ENCODE measurements at regions not wholly inside any gene's neighbourhood (a gene's known extent, or its start where the extent isn't known, plus 50 kb on each side); places are given as distances from the start of the nearest gene placed in this dataset.

- no peak overlapping the region for H3K4me3 ChIP-seq (ENCODE audit: low read depth, low read length)
Observed at GRCh38 chr2:104040771-104041170, 813.1 kb upstream of the POU3F3 start.

DNA sequence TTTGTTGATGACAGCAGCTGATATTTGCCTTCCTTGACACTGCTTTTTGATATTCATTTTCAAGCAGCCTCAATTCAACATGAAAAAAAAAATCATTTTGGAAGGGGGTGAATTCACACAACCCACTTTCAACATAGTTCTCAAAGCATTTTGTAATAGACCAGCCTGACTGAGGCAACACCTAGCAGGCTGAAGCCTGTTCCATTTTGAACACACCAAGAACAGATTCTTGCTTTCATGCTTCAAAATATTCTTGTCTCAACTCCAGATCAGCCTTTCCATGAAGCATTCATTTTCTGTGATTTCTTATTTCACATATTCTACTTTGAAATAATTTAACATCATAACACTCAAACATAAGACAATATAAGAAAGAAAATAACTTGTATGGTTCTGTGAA lies 812.6 kb upstream of the POU3F3 start:
- no peak overlapping the region for H3K4me3 ChIP-seq (ENCODE audit: low read depth, low read length)

GRCh38 chr2:104043864-104044263 lies 810.1 kb upstream of the POU3F3 start:
- no peak overlapping the region for H3K4me3 ChIP-seq (ENCODE audit: low read depth, low read length)

GRCh38 chr2:104045071-104045470 lies 808.8 kb upstream of the POU3F3 start:
- no peak overlapping the region for H3K4me3 ChIP-seq (ENCODE audit: low read depth, low read length)

DNA sequence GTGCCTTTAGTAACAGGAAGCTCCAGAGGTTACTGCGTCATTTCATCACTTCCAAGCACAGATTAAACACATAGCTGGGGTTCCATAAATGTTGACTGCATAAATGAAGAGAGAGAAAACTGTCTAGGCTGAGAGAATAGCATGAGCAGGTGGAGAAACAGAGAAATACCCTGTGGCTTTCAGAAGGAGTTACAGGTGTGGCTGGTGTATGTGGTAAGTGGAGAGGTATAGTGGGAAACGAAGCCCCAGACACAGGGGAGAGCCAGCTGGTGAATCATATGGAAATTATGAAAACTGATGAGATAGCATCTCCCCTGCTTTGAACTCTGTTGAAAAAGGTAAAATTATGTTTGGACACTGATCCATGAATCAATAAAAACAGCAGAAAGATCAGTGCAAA lies 807.4 kb upstream of the POU3F3 start:
- no peak overlapping the region for H3K4me3 ChIP-seq (ENCODE audit: low read depth, low read length)

DNA sequence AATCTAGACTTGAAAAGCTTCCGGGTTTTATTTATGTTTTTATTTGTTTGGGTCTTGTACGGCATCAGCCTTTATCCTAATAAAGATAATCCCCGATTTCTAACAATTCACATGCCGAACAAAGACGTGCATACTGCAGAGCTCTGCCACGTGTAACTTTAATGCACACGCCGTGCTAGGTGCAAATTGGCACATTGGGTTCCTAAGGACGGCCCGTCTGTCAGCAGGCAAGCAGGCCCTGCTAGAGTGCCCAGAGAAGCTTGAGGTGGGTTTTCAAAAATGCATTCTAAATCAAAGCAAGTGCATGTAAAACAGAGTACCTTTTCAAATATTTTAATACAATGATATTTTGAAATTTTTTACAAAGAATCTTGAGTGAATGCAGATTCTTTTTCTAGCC lies 806.4 kb upstream of the POU3F3 start:
- H3K4me3 ChIP-seq (ENCODE audit: low read depth, low read length) = no peak overlapping the region

DNA sequence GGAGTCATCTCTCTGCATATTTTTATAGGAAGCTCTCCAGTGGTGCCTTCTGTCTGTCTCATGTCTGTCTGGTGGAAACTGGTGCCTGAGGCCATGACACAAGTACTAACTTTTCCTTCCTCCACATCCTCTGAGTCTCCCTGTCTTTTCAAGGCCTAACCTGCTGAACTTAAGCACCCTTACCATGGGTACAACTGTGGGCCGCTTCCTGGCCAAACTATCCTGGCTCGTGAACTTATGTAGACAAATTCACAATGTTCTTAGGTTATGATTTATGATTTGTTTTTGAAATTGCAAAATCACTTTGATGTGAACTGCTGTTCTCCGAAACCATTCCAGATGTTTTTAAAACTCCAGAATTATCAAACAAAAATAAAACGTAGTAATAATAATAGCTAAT lies 804.5 kb upstream of the POU3F3 start:
- H3K4me3 ChIP-seq (ENCODE audit: low read depth, low read length) = no peak overlapping the region

DNA sequence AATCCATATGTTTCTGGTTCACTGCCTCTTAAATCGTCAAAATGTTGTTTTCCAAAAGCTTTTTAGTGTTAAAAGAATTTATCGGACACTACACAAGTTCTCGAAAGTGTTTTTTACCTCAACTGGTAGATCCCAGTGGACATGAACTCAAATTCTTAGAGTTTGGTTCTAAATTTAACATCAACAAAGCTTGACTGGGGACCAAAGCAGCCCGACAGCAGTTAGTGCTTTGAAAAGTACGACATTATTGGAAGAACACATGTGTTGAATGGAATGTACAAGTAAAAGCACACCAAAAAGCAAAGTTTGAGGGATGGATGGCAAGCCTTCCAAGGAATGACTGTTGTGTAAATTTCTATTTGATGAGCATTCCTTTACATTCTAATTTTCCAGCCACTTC lies 803.9 kb upstream of the POU3F3 start:
- no peak overlapping the region for H3K4me3 ChIP-seq (ENCODE audit: low read depth, low read length)

GRCh38 chr2:104050656-104051242 lies 803.2 kb upstream of the POU3F3 start:
- no peak overlapping the region for H3K4me3 ChIP-seq (ENCODE audit: low read depth, low read length)

- no peak overlapping the region for H3K4me3 ChIP-seq (ENCODE audit: low read depth, low read length)
Observed at GRCh38 chr2:104051766-104052165, 802.1 kb upstream of the POU3F3 start.

GRCh38 chr2:104052356-104052755 lies 801.6 kb upstream of the POU3F3 start:
- no peak overlapping the region for H3K4me3 ChIP-seq (ENCODE audit: low read depth, low read length)

- H3K4me3 ChIP-seq (ENCODE audit: low read depth, low read length) = no peak overlapping the region
Observed at GRCh38 chr2:104056451-104056850, 797.5 kb upstream of the POU3F3 start.

DNA sequence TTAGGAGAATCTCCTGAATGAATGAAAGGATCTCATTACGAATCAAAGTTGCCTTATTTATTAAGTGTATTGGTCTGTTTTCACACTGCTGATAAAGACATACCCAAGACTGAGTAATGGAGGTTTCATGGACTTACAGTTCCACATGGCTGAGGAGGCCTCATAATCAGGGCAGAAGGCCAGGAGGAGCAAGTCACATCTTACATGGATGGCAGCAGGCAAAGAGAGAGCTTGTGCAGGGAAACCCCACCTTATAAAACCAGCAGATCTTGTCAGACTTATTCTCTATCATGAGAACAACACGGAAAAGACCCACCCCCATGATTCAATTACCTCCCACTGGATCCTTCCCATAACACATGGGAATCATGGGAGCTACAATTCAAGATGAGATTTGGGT lies 785.2 kb upstream of the POU3F3 start:
- H3K4me3 ChIP-seq (ENCODE audit: low read depth, low read length) = no peak overlapping the region

- no peak overlapping the region for H3K4me3 ChIP-seq (ENCODE audit: low read depth, low read length)
Observed at GRCh38 chr2:104077573-104077972, 776.3 kb upstream of the POU3F3 start.

- no peak overlapping the region for H3K4me3 ChIP-seq (ENCODE audit: low read depth, low read length)
Observed at GRCh38 chr2:104078431-104079157, 775.3 kb upstream of the POU3F3 start.

DNA sequence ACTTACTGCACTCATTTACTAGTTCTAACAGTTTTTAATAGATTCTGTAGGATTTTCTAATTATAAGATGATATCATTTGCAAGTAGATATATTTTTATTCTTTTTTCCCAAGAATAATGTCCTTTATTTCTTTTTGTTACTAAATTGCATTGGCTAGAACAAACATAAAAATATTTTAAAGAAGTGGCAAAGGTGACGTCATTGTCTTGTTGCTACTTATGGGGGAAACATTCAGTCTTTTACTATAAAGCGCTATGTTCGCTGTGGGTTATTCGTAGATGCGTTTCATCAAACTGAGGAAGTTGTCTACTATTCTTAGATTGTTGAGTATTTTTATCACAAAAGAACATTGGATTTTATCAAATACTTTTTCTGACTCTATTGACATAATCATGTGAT lies 765.2 kb upstream of the POU3F3 start:
- no peak overlapping the region for H3K4me3 ChIP-seq (ENCODE audit: low read depth, low read length)

GRCh38 chr2:104090407-104090806 lies 763.5 kb upstream of the POU3F3 start:
- no peak overlapping the region for H3K4me3 ChIP-seq (ENCODE audit: low read depth, low read length)

DNA sequence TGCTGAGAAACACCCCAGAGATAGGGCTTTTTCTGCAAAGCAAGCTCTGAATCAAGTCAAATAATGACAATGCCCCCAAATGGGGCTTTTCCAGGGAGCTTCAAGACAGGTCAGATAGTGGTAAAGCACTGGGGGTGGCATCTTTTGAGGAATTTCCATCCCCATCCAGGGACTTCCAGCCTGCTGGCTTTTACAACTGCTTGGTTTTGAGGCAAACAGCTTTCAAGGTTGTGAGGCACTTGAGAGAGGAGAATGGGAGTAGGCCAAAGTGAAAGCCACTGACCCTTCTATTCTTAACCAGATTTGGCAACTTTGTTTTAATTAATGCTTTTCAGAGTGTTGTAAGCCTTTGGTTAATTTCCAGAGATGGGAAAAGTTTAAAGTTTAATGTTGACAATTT lies 762.0 kb upstream of the POU3F3 start:
- H3K4me3 ChIP-seq (ENCODE audit: low read depth, low read length) = no peak overlapping the region

- H3K4me3 ChIP-seq (ENCODE audit: low read depth, low read length) = no peak overlapping the region
Observed at GRCh38 chr2:104092886-104093285, 761.0 kb upstream of the POU3F3 start.

GRCh38 chr2:104102615-104103014 lies 751.3 kb upstream of the POU3F3 start:
- no peak overlapping the region for H3K4me3 ChIP-seq (ENCODE audit: low read depth, low read length)

DNA sequence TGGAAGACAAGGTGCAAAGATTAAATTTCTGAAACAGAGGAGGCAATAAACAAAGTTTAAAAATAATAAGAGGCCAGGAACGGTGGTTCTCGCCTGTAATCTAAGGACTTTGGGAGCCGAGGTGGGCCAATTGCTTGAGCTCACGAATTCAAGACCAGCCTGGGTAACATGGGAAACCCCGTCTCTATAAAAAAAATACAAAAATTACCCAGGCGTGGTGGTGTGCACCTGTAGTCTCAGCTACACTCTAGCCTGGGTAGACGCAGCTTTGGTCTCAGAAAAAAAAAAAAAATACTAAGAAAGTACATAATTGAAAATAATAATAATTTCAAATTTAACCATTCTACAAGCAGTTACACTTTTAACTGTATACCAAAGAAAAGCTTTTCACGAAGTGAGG lies 744.6 kb upstream of the POU3F3 start:
- H3K4me3 ChIP-seq (ENCODE audit: low read depth, low read length) = no peak overlapping the region

- H3K4me3 ChIP-seq (ENCODE audit: low read depth, low read length) = no peak overlapping the region
Observed at GRCh38 chr2:104118889-104119288, 735.0 kb upstream of the POU3F3 start.

GRCh38 chr2:104120171-104120570 lies 733.7 kb upstream of the POU3F3 start:
- no peak overlapping the region for H3K4me3 ChIP-seq (ENCODE audit: low read depth, low read length)

Measured in iPS-11a (cell line).